HG02840 (cell line): ENCODE measurements at regions not wholly inside any gene's neighbourhood (a gene's known extent, or its start where the extent isn't known, plus 50 kb on each side); places are given as distances from the start of the nearest gene placed in this dataset.
"Not testable (repeated sequence)": the region's sequence is repeated elsewhere in the genome, so short reads cannot be mapped to it uniquely, and the experiment has no call there.

Experiments
- ATAC-seq: cut with Tn5 transposase; IDR thresholded peaks from one replicate; pipeline ENCODE4 v1.9.1; 2021; ENCODE audit warnings: mild to moderate bottlenecking, moderate library complexity, moderate number of reproducible peaks; ENCODE audit not compliant: unreplicated experiment, low FRiP score

- not testable (repeated sequence) for ATAC-seq
These were observed 224.4 kb downstream of the ZNF326 start for GRCh38 chr1:90219166-90219871.

- no peak for ATAC-seq
These were observed 216.0 kb downstream of the ZNF326 start for GRCh38 chr1:90210633-90211491.

- ATAC-seq = no peak
These were observed 214.0 kb downstream of the ZNF326 start for GRCh38 chr1:90208949-90209348.

GRCh38 chr1:90206260-90206659 is 211.3 kb downstream of the ZNF326 start:
- no peak for ATAC-seq

GRCh38 chr1:90204780-90205179 is 209.9 kb downstream of the ZNF326 start:
- ATAC-seq = no peak

GRCh38 chr1:90204023-90204590 is 209.2 kb downstream of the ZNF326 start:
- no peak for ATAC-seq

- no peak for ATAC-seq
These were observed 206.8 kb downstream of the ZNF326 start for GRCh38 chr1:90201467-90202358.

- no peak for ATAC-seq
These were observed 205.8 kb downstream of the ZNF326 start for GRCh38 chr1:90200646-90201205.

- no peak for ATAC-seq
These were observed 203.9 kb downstream of the ZNF326 start for GRCh38 chr1:90198616-90199332.

GRCh38 chr1:90193116-90193515 is 198.2 kb downstream of the ZNF326 start:
- ATAC-seq = no peak

- ATAC-seq = no peak
These were observed 197.5 kb downstream of the ZNF326 start for GRCh38 chr1:90192408-90192807.

- no peak for ATAC-seq
These were observed 195.6 kb downstream of the ZNF326 start for GRCh38 chr1:90190523-90190922.

GRCh38 chr1:90189889-90190288 is 195.0 kb downstream of the ZNF326 start:
- no peak for ATAC-seq

GRCh38 chr1:90187323-90187585 is 192.3 kb downstream of the ZNF326 start:
- no peak for ATAC-seq

GRCh38 chr1:90186506-90187322 is 191.8 kb downstream of the ZNF326 start:
- ATAC-seq = no peak

GRCh38 chr1:90176530-90176929 is 181.6 kb downstream of the ZNF326 start:
- ATAC-seq = no peak

- no peak for ATAC-seq
These were observed 180.7 kb downstream of the ZNF326 start for GRCh38 chr1:90175490-90176167.

GRCh38 chr1:90174246-90174645 is 179.3 kb downstream of the ZNF326 start:
- no peak for ATAC-seq
